Vagina (tissue), 2 donors: ENCODE measurements at regions not wholly inside any gene's neighbourhood (a gene's known extent, or its start where the extent isn't known, plus 50 kb on each side); places are given as distances from the start of the nearest gene placed in this dataset.

Source experiments
- POLR2A ChIP-seq, 2 donors: fragments of 450-650 bp; IDR thresholded peaks; one replicate each; pipeline ENCODE4 v1.6.1; 2017; ENCODE audit warnings: antibody characterized with exemption in 2 of 2, mild to moderate bottlenecking in 2 of 2, moderate library complexity in 2 of 2
- POLR2AphosphoS5 ChIP-seq, 2 donors: sonication (generic); formaldehyde crosslinking; IDR thresholded peaks; one replicate each; pipeline ENCODE4 v1.9.0; 2017; ENCODE audit warnings: antibody characterized with exemption in 2 of 2, mild to moderate bottlenecking in 2 of 2, low read depth in 1 of 2; ENCODE audit not compliant: insufficient read depth in 1 of 2
- TF ChIP-seq, protein P1 (sequence below), 3 experiments: fragments of 450-650 bp in 2 of 3; fragments of 200-600 bp in 1 of 3; sonication (generic) in 1 of 3; IDR thresholded peaks; one replicate each; pipeline ENCODE4 v1.5.1; 2017 to 2019; ENCODE audit warnings: antibody characterized with exemption in 3 of 3, mild to moderate bottlenecking in 2 of 3, moderate library complexity in 2 of 3

DNA sequence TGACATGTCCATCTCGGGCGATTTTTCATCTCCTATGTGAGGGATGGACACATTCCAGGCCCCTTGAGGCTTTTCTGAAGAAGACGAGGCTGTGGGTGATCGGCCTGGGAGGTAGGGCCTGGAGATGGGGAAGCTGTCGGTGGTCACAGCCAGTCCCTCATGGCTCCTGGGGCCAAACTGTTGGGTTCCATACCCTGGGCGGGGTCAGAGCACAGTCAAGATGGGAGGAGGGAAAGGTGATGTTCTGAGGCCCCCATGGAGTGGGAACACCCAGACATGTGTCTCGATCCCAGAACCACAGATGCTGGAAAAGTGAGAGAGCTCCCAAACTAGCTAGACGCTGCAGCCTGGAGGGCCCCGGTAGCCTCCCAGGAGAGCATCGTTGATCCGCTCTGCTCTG is 157.5 kb upstream of the C1orf174 start:
- TF ChIP-seq, protein P1, sequence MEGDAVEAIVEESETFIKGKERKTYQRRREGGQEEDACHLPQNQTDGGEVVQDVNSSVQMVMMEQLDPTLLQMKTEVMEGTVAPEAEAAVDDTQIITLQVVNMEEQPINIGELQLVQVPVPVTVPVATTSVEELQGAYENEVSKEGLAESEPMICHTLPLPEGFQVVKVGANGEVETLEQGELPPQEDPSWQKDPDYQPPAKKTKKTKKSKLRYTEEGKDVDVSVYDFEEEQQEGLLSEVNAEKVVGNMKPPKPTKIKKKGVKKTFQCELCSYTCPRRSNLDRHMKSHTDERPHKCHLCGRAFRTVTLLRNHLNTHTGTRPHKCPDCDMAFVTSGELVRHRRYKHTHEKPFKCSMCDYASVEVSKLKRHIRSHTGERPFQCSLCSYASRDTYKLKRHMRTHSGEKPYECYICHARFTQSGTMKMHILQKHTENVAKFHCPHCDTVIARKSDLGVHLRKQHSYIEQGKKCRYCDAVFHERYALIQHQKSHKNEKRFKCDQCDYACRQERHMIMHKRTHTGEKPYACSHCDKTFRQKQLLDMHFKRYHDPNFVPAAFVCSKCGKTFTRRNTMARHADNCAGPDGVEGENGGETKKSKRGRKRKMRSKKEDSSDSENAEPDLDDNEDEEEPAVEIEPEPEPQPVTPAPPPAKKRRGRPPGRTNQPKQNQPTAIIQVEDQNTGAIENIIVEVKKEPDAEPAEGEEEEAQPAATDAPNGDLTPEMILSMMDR (IDR thresholded peaks at IDR 0.05) = no peak
- TF ChIP-seq POLR2A (IDR thresholded peaks at IDR 0.05) = no peak
- TF ChIP-seq POLR2AphosphoS5 (IDR thresholded peaks at IDR 0.05; ENCODE audit: insufficient read depth in 1 of 2, low read depth in 1 of 2) = no peak
